SK-N-SH (cell line): ENCODE measurements at regions not wholly inside any gene's neighbourhood (a gene's known extent, or its start where the extent isn't known, plus 50 kb on each side); places are given as distances from the start of the nearest gene placed in this dataset.

Source experiments
- CHD2 ChIP-seq: fragments of 150-350 bp; IDR thresholded peaks from 2 replicates; pipeline ENCODE4 v1.6.1; 2018; ENCODE audit warnings: low read length; ENCODE audit not compliant: partially characterized antibody
- CTCF ChIP-seq: fragments of 200-600 bp; sonication (generic); IDR thresholded peaks from 2 replicates; pipeline ENCODE4 v1.6.1; 2017; ENCODE audit warnings: antibody characterized with exemption, mild to moderate bottlenecking, moderate library complexity
- EP300 ChIP-seq, 2 experiments: IDR thresholded peaks; 2 replicates each; pipeline versions ENCODE4 v1.4.0 to v1.6.1; 2012; ENCODE audit warnings: borderline replicate concordance in 1 of 2, low read depth in 1 of 2, low read length in 1 of 2
- GABPA ChIP-seq: IDR thresholded peaks from 2 replicates; pipeline ENCODE4 v1.4.0; 2012; ENCODE audit warnings: low read depth, mild to moderate bottlenecking
- GATA2 ChIP-seq: sonication (generic); formaldehyde crosslinking; IDR thresholded peaks from 2 replicates; pipeline ENCODE4 v1.5.0; 2020; ENCODE audit warnings: mild to moderate bottlenecking, missing genetic modification reagents
- MAX ChIP-seq: IDR thresholded peaks from 2 replicates; pipeline ENCODE4 v1.4.0; 2012; ENCODE audit warnings: low read depth
- MEF2A ChIP-seq: IDR thresholded peaks from 2 replicates; pipeline ENCODE4 v1.4.0; 2012; ENCODE audit warnings: low read depth, borderline replicate concordance
- REST ChIP-seq: IDR thresholded peaks from 2 replicates; pipeline ENCODE4 v1.6.1; 2012; ENCODE audit warnings: mild to moderate bottlenecking, low read depth, low read length, moderate library complexity
- RFX5 ChIP-seq: IDR thresholded peaks from 2 replicates; pipeline ENCODE4 v1.6.1; 2012; ENCODE audit warnings: mild to moderate bottlenecking, improper control_type of control experiment, low read length
- SIN3A ChIP-seq: IDR thresholded peaks from 2 replicates; pipeline ENCODE4 v1.6.1; 2012; ENCODE audit warnings: low read depth, mild to moderate bottlenecking, low read length, moderate library complexity, borderline replicate concordance
- SMC3 ChIP-seq: IDR thresholded peaks from 2 replicates; pipeline ENCODE4 v1.6.1; 2012; ENCODE audit warnings: low read depth, low read length, improper control_type of control experiment
- USF1 ChIP-seq: IDR thresholded peaks from 2 replicates; pipeline ENCODE4 v1.4.0; 2012; ENCODE audit warnings: low read depth, borderline replicate concordance
- YY1 ChIP-seq: IDR thresholded peaks from 2 replicates; pipeline ENCODE4 v1.4.0; 2012; ENCODE audit warnings: low read depth, mild to moderate bottlenecking

- TF ChIP-seq MAX = no peak
- TF ChIP-seq GATA2 = no peak
- TF ChIP-seq RFX5 = no peak
- TF ChIP-seq MEF2A = no peak
- no peak for TF ChIP-seq CHD2
- no peak for TF ChIP-seq USF1
- TF ChIP-seq CTCF = no peak
- no peak for TF ChIP-seq YY1
- TF ChIP-seq REST = no peak
- no peak for TF ChIP-seq EP300 (IDR thresholded peaks at IDR 0.05; ENCODE audit: borderline replicate concordance in 1 of 2, low read depth in 1 of 2, low read length in 1 of 2)
- TF ChIP-seq SMC3 = no peak
- no peak for TF ChIP-seq GABPA
- TF ChIP-seq SIN3A = no peak
Measured at GRCh38 chr5:111922344-111922743, 165.3 kb upstream of the NREP start.
